Renal pelvis (tissue), 1 donor: ENCODE measurements at regions not wholly inside any gene's neighbourhood (a gene's known extent, or its start where the extent isn't known, plus 50 kb on each side); places are given as distances from the start of the nearest gene placed in this dataset.
"Not testable (repeated sequence)": the region's sequence is repeated elsewhere in the genome, so short reads cannot be mapped to it uniquely, and the experiment has no call there.

Experiments used
- DNase-seq: peaks from one replicate; pipeline ENCODE4 v3.0.0-alpha.2; 2013

DNA sequence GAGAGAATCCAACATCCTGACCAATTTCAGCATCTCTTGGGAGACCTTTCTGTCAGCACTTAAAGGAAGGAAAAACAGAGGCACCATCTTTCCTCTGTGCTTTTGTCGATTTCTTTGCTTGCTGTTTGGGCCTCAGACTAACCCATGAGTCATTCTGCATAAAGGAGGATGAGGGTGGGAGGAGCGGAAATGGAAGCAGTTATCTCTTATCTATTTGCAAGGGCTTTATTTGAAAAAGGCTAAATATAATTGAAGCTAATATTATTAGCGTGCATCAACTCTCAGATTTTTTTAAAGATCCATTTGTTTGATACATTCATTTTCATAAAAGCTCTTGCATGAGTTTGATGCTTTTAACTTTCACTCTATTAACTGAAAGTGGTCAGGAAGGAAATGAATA is 72.9 kb downstream of the ZNF622 start:
- DNase-seq: no peak

- no peak for DNase-seq
Observed at GRCh38 chr5:16391858-16392649, 73.5 kb downstream of the ZNF622 start.

GRCh38 chr5:16390825-16391224 is 74.8 kb downstream of the ZNF622 start:
- no peak for DNase-seq

- no peak for DNase-seq
Observed at GRCh38 chr5:16385516-16386090, 80.0 kb downstream of the ZNF622 start.

GRCh38 chr5:16384804-16385203 is 80.8 kb downstream of the ZNF622 start:
- DNase-seq: no peak

DNA sequence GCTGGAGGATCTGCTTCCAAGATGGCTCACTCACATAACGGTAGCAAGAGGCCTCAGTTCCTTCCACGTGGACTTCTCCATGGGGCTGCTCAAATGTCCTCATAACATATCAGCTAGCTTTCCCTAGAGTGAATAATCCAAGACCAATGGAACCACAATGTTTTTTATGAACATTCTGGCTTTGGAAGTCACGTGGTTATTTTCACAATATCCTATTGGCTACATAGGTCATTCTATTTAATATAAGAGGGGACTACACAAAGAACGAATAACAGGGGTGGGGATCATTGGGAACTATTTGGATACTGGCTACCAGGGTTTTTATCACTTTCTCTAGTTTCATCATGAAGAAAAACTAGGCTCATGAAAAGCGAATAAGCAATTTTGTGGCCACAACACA is 81.4 kb downstream of the ZNF622 start:
- no peak for DNase-seq

DNA sequence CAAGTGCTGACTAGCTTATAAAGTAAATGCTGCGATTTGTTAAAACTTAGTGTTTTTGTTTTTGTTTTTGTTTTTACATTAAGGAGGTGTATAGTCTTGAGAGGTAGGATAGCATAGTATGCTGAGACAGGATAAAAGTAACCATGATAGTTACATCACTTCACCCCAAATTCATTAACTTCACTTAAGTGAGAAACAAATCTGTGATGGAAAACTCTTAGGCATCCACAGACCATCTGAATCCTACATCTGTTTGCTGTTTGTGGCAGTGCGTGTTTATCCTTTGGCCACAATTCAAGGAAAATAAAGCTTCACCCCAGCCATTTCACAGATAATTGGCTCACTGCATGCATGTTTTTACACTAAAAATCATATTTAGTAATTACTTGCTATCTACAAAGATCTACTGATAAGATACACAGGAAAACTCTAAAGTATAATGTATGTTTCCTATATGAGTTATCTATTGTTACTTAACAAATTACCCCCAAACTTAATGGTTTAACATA is 82.0 kb downstream of the ZNF622 start:
- DNase-seq: no peak

- no peak for DNase-seq
Observed at GRCh38 chr5:16382047-16382446, 83.6 kb downstream of the ZNF622 start.

- DNase-seq: no peak
Observed at GRCh38 chr5:16378762-16379161, 86.8 kb downstream of the ZNF622 start.

DNA sequence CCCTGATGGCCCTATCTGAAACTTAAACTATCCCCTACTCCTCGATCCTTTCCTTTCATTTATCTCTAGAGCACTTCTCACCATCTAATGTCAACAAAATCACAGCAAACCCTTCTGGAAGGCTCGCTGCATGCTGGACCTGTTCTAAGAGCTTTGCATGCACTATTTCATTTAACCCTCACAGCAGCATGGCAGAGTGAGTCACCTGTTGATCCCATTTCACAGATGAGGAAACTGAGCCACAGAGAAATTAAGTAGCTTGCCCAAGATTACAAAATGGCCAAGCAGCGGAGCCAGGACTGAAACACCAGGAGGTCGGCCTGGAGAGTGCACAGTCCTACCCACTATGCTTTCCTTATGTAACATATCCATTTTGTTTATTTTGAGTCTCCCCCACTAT is 93.1 kb downstream of the ZNF622 start:
- no peak for DNase-seq

- DNase-seq: no peak
Observed at GRCh38 chr5:16366491-16366890, 99.1 kb downstream of the ZNF622 start.

GRCh38 chr5:16364910-16365309 is 100.7 kb downstream of the ZNF622 start:
- no peak for DNase-seq

DNA sequence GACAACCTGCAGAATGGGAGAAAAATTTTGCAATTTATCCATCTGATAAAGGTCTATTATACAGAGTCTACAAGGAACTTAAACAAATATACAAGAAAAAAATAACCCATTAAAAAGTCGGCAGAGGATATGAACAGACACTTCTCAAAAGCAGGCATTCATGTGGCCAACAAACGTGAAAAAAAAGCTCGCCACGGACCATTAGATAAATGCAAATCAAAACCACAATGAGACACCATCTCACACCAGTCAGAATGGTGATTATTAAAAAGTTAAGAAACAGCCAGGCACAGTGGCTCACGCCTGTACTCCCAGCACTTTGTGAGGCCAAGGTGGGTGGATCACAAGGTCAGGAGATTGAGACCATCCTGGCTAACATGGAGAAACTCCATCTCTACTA is 112.2 kb downstream of the ZNF622 start:
- DNase-seq: not testable (repeated sequence)

- no peak for DNase-seq
Observed at GRCh38 chr5:16350816-16351215, 114.8 kb downstream of the ZNF622 start.

DNA sequence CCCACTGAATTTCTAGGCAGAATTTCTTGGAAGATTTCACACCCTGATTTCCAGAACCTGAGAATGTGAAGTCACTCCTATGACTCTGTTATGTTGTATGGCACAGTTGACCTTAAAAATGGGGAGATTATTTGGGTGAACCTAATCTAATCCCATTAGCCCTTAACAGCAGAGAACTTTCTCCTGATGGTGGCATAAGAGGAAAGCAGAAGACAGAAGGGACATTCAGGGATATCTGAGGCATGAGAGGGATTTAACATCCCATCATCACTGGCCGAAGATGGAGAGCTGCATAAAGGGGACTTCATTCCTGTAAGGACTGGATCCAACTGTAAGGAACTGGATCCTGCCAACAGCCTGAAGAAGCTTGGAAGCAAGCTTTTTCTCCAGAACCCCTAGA is 119.2 kb downstream of the ZNF622 start:
- DNase-seq: no peak

DNA sequence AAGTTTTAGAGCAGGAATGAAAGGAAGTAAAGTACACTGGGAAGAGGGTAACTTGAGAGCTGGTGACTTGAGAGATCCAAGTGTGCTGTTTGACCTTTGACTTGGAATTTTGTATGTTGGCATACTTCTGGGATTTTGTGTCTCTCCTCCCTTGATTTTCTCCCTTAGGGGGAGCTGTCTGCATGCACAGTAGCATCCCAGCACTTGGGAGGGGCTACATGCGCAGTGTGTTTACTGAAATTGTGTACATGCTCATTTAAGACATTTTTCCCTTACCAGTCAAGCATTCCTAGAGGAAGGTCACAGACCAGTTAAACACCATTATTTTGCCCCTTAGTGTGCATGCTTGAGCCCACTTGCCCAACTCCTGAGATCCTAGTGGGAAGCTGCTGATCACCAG is 120.1 kb downstream of the ZNF622 start:
- DNase-seq: no peak

GRCh38 chr5:16326137-16326536 is 139.5 kb downstream of the ZNF622 start:
- no peak for DNase-seq

DNA sequence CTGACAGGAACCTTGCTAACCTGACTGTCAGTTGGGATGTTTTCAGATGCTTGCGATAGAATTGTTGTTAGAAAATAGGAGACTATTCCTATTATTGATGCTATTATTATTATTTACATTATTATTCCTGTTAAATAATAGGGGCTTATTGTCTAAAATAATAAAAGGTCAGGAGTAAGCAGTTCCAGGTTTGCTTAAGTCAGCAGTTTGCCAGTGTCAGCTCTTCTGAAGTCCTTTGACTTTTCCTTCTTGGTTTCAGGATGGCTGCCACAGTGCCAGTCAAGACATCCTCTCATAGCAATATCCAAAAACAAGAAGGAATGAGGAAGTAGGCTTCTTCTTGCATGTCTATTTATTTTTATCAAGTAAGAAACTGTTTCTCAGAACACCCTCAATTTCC is 141.7 kb upstream of the MARCHF11 start:
- DNase-seq: no peak

GRCh38 chr5:16315501-16315900 is 135.9 kb upstream of the MARCHF11 start:
- DNase-seq: no peak

DNA sequence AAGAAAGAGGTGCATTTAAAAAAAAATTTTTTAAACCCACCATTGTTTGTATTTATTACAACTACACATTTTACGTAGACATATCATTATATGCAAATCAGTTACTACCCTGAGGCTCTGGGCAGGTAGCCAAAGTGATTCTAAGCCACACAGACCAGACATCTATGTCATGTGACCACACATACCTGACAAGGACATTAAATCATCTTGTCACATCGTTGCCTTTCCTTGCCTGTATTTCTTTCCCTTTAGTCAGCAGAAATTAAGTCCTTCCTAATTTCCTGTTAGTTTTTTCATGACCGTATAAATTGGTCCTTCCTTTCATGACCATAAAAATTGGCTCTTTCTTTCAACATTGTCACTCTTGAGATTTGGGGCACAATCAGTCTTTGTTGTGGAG is 134.2 kb upstream of the MARCHF11 start:
- DNase-seq: no peak

DNA sequence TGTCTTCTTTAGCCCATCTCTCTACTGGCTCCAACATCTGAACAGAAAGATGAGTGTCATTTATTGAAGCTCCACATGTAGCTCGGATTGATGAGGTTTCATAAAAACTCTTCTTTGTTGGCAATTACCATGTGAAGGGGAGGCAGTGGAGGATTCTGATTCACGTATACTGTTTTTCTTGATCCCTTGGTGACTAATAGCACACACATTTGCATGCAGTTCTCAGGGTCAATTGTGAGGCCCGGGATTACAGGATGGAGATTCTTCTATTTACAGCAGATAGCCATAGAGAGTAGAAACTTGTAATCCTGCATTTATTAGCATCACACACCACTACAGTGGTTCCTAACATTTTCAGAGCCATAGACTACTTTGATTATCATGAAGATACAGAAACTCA is 133.2 kb upstream of the MARCHF11 start:
- no peak for DNase-seq

DNA sequence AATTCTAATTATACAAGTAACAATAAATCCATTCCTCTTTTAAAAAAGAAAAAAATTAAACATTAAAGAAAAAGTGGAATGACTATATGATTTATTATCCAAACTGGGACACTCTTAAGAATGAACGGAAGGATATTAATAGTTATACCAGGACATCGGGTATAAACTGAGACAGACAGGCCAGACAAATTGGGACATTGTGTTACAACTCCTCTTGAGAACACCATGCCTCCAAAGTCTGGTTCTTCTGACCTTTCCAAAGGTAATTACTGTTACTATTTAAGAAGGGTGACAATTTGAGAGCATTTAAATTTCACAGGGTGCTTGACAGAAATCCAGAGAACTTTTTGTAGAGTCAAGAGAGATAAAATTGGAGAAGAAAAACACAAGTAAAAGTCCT is 132.1 kb upstream of the MARCHF11 start:
- no peak for DNase-seq

- no peak for DNase-seq
Observed at GRCh38 chr5:16306812-16307211, 127.2 kb upstream of the MARCHF11 start.

DNA sequence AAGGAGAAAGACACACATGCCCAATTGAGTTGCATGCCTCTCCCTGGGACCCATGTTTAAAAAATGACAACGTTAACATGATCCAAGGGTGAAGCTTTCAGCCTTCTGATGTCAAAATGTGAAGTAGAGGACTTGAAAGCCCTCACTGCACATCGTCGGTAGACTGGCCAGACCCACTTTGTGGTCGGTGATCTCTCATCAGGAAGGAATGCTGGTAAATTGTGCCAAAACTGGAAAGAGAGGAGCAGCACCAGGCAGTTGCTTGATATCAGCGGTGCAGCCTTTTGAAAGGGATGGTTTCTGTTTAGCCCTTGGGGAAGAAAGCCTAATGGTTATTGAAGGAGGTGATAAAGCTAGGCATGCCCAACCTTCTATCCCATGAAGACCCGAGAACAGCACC is 125.3 kb upstream of the MARCHF11 start:
- no peak for DNase-seq
